OCI-LY7 (cell line): ENCODE measurements at regions not wholly inside any gene's neighbourhood (a gene's known extent, or its start where the extent isn't known, plus 50 kb on each side); places are given as distances from the start of the nearest gene placed in this dataset.
A peak's percentile ranks its signal among the peaks of the same experiment; 100 is the strongest.

Source experiments
- BruUV-seq: library from RNA; stranded (reverse); fragments of 400-500 nt; replicated peaks from 2 replicates; lab custom pipeline; 2021; lab: Mats Ljungman, UMichigan
- CTCF ChIA-PET: fragments of 300-600 bp; sonication (Branson Sonifier 250); formaldehyde crosslinking; loops from one replicate; lab custom pipeline; 2022; ENCODE audit warnings: antibody characterized with exemption; ENCODE audit not compliant: unreplicated experiment; lab: Charles Lee
- POLR2A ChIA-PET: fragments of 300-600 bp; sonication (Branson Sonifier 250); formaldehyde crosslinking; loops from one replicate; lab custom pipeline; 2022; ENCODE audit warnings: antibody characterized with exemption; lab: Charles Lee
- DNase-seq: peaks from one replicate; pipeline ENCODE4 v3.0.0-alpha.2; 2015; ENCODE audit warnings: low spot score
- H2AFZ ChIP-seq: fragments of 200-600 bp; sonication (generic), shearing (Covaris generic); 2 replicates; pipeline ENCODE4 v1.6.1; 2014; ENCODE audit warnings: mild to moderate bottlenecking, antibody characterized with exemption, low read length, moderate library complexity
- H3K27ac ChIP-seq: fragments of 200-600 bp; sonication (generic); 2 replicates; pipeline ENCODE4 v1.5.1; 2014; ENCODE audit warnings: mixed run types, low read depth, mild to moderate bottlenecking, moderate library complexity, low read length, inconsistent platforms; ENCODE audit not compliant: poor library complexity, severe bottlenecking
- H3K36me3 ChIP-seq: fragments of 200-600 bp; sonication (generic); 2 replicates; pipeline ENCODE4 v1.6.1; 2014; ENCODE audit warnings: mild to moderate bottlenecking, antibody characterized with exemption, low read length, moderate library complexity, mixed read lengths; ENCODE audit not compliant: insufficient read depth
- H3K4me1 ChIP-seq: fragments of 200-600 bp; sonication (generic); 2 replicates; pipeline ENCODE4 v1.5.1; 2014; ENCODE audit warnings: mild to moderate bottlenecking, low read length; ENCODE audit not compliant: insufficient read depth, poor library complexity, severe bottlenecking
- H3K4me2 ChIP-seq: fragments of 200-600 bp; sonication (generic); 2 replicates; pipeline ENCODE4 v1.6.1; 2014; ENCODE audit warnings: mild to moderate bottlenecking, low read length
- H3K4me3 ChIP-seq: fragments of 200-600 bp; sonication (generic); 2 replicates; pipeline ENCODE4 v1.5.1; 2014; ENCODE audit warnings: mild to moderate bottlenecking, low read depth, low read length; ENCODE audit not compliant: poor library complexity, severe bottlenecking
- H3K79me2 ChIP-seq: fragments of 200-600 bp; sonication (generic); 2 replicates; pipeline ENCODE4 v1.6.1; 2016; ENCODE audit warnings: low read depth, mild to moderate bottlenecking, low read length, moderate library complexity, mixed read lengths; ENCODE audit not compliant: insufficient read depth
- H3K9me2 ChIP-seq: fragments of 200-600 bp; sonication (generic); 2 replicates; pipeline ENCODE4 v1.6.1; 2016; ENCODE audit warnings: mild to moderate bottlenecking, low read length, mixed read lengths; ENCODE audit not compliant: insufficient read depth
- H3K9me3 ChIP-seq: fragments of 200-600 bp; sonication (generic); 2 replicates; pipeline ENCODE4 v1.6.1; 2014; ENCODE audit warnings: mild to moderate bottlenecking, mixed run types, low read length, mixed read lengths
- H4K20me1 ChIP-seq: fragments of 200-600 bp; sonication (generic); 2 replicates; pipeline ENCODE4 v1.6.1; 2014; ENCODE audit warnings: mild to moderate bottlenecking, antibody characterized with exemption, low read length, moderate library complexity, mixed read lengths; ENCODE audit not compliant: insufficient read depth
- CTCF ChIP-seq: fragments of 200-600 bp; sonication (generic); conservative IDR thresholded peaks from 2 replicates; pipeline ENCODE4 v1.5.1; 2014; ENCODE audit warnings: mild to moderate bottlenecking, antibody characterized with exemption, low read length, moderate library complexity, mixed read lengths
- EZH2phosphoT487 ChIP-seq: fragments of 200-600 bp; sonication (generic); IDR thresholded peaks from 2 replicates; pipeline ENCODE4 v1.6.1; 2018; ENCODE audit warnings: low read depth, borderline replicate concordance, mild to moderate bottlenecking, mixed run types, antibody characterized with exemption, low read length, moderate library complexity, mixed read lengths
- intact Hi-C: fragments of 100-400 bp; cut with micrococcal nuclease; formaldehyde crosslinking; loops from one replicate; pipeline ENCODE4 v1.10.0; 2022; ENCODE audit not compliant: unreplicated experiment

- no peak overlapping the region for H2AFZ ChIP-seq
- H4K20me1 ChIP-seq = no peaks in the 10 kb centered on the region
- no peak for DNase-seq
- no peak overlapping the region for H3K4me3 ChIP-seq
- POLR2A ChIA-PET = no interaction called here
- CTCF ChIA-PET = no interaction called here
- H3K9me3 ChIP-seq = no peaks in the 10 kb centered on the region
- no peak overlapping the region for H3K27ac ChIP-seq
- no peaks in the 10 kb centered on the region for H3K79me2 ChIP-seq
- H3K36me3 ChIP-seq = no peaks in the 10 kb centered on the region
- H3K4me2 ChIP-seq = no peak overlapping the region
- no peak for TF ChIP-seq CTCF
- TF ChIP-seq EZH2phosphoT487 = no peak
- BruUV-seq = no TSS peak
- intact Hi-C loops = no loop called here
- H3K9me2 ChIP-seq = no peaks in the 10 kb centered on the region
- no peaks in the 10 kb centered on the region for H3K4me1 ChIP-seq
Measured at GRCh38 chr6:78768271-78768670, 99.1 kb upstream of the IRAK1BP1 start.

- no peaks in the 10 kb centered on the region for H3K79me2 ChIP-seq
- no peaks in the 10 kb centered on the region for H3K36me3 ChIP-seq
- no peak overlapping the region for H3K4me3 ChIP-seq
- CTCF ChIA-PET = no interaction called here
- no peak overlapping the region for H2AFZ ChIP-seq
- no peaks in the 10 kb centered on the region for H3K9me3 ChIP-seq
- H4K20me1 ChIP-seq = no peaks in the 10 kb centered on the region
- POLR2A ChIA-PET = no interaction called here
- no peak overlapping the region for H3K4me2 ChIP-seq
- BruUV-seq = no TSS peak
- no peak for TF ChIP-seq EZH2phosphoT487
- TF ChIP-seq CTCF = peak; percentile 49
- intact Hi-C loops = no loop called here
- no peak overlapping the region for H3K27ac ChIP-seq
- H3K9me2 ChIP-seq = no peaks in the 10 kb centered on the region
- H3K4me1 ChIP-seq = no peaks in the 10 kb centered on the region
- no peak for DNase-seq
Measured at GRCh38 chr6:78770765-78771164, 96.6 kb upstream of the IRAK1BP1 start.

- Histone ChIP-seq H3K4me1 (no peaks in the 10 kb centered on the region), H3K4me3 (no peak overlapping the region), H3K36me3 (no peaks in the 10 kb centered on the region), H2AFZ (no peak overlapping the region), H4K20me1 (no peaks in the 10 kb centered on the region), H3K79me2 (no peaks in the 10 kb centered on the region), H3K27ac (no peak overlapping the region), H3K9me2 (no peaks in the 10 kb centered on the region), H3K4me2 (no peak overlapping the region), H3K9me3 (no peaks in the 10 kb centered on the region)
- TF ChIP-seq CTCF (no peak), EZH2phosphoT487 (no peak)
- CTCF ChIA-PET = no interaction called here
- DNase-seq = no peak
- POLR2A ChIA-PET = no interaction called here
- intact Hi-C loops = no loop called here
- BruUV-seq = no TSS peak
Measured at GRCh38 chr6:78771586-78771985, 95.8 kb upstream of the IRAK1BP1 start.
